ENCODE measurements at regions not wholly inside any gene's neighbourhood (a gene's known extent, or its start where the extent isn't known, plus 50 kb on each side); places are given as distances from the start of the nearest gene placed in this dataset.

GRCh38 chr11:119979701-119980100 lies 158.2 kb downstream of the TRIM29 start:
- no peak for DNase-seq (ENCODE audit: low read depth)
- H3K4me3 ChIP-seq (ENCODE audit: low read depth, low read length), result no peak overlapping the region
- TF ChIP-seq CTCF (IDR thresholded peaks at IDR 0.05; ENCODE audit: insufficient read depth, low read depth, low read length), result no peak

- no peak overlapping the region for H3K4me3 ChIP-seq (ENCODE audit: low read depth, low read length)
- DNase-seq (ENCODE audit: low read depth), result no peak
- no peak for TF ChIP-seq CTCF (IDR thresholded peaks at IDR 0.05; ENCODE audit: insufficient read depth, low read depth, low read length)
Measured at GRCh38 chr11:119978696-119979095, 159.2 kb downstream of the TRIM29 start.

GRCh38 chr11:119977881-119978280 lies 160.0 kb downstream of the TRIM29 start:
- no peak for TF ChIP-seq CTCF (IDR thresholded peaks at IDR 0.05; ENCODE audit: insufficient read depth, low read depth, low read length)
- DNase-seq (ENCODE audit: low read depth), result no peak
- H3K4me3 ChIP-seq (ENCODE audit: low read depth, low read length), result no peak overlapping the region

- no peak for TF ChIP-seq CTCF (IDR thresholded peaks at IDR 0.05; ENCODE audit: insufficient read depth, low read depth, low read length)
- DNase-seq (ENCODE audit: low read depth), result no peak
Measured at GRCh38 chr11:119977561-119977860, 160.4 kb downstream of the TRIM29 start.

GRCh38 chr11:119976805-119977560 lies 160.9 kb downstream of the TRIM29 start:
- no peak for TF ChIP-seq CTCF (IDR thresholded peaks at IDR 0.05; ENCODE audit: insufficient read depth, low read depth, low read length)
- no peak overlapping the region for H3K4me3 ChIP-seq (ENCODE audit: low read depth, low read length)
- DNase-seq (ENCODE audit: low read depth), result no peak

More at GRCh38 chr11:119977561-119977860, 160.4 kb downstream of the TRIM29 start:
- H3K4me3 ChIP-seq (ENCODE audit: low read depth, low read length), result no peak overlapping the region

GRCh38 chr11:119975561-119976152 lies 162.3 kb downstream of the TRIM29 start:
- TF ChIP-seq CTCF (IDR thresholded peaks at IDR 0.05; ENCODE audit: insufficient read depth, low read depth, low read length), result no peak
- DNase-seq (ENCODE audit: low read depth), result no peak

More at GRCh38 chr11:119975561-119976152, 162.3 kb downstream of the TRIM29 start:
- no peak overlapping the region for H3K4me3 ChIP-seq (ENCODE audit: low read depth, low read length)
